ENCODE measurements at regions not wholly inside any gene's neighbourhood (a gene's known extent, or its start where the extent isn't known, plus 50 kb on each side); places are given as distances from the start of the nearest gene placed in this dataset.

- no peak for TF ChIP-seq RNF2 (IDR thresholded peaks at IDR 0.05; ENCODE audit: borderline replicate concordance, low read depth, low read length, missing control alignments, poor library complexity, severe bottlenecking)
Observed at GRCh38 chr17:71063559-71063958, 894.2 kb downstream of the KCNJ2 start (continued).
